Neural progenitor cell (in vitro differentiated cells): ENCODE measurements at regions not wholly inside any gene's neighbourhood (a gene's known extent, or its start where the extent isn't known, plus 50 kb on each side); places are given as distances from the start of the nearest gene placed in this dataset.

Experiments
- DNase-seq: peaks from one replicate; pipeline ENCODE4 v3.0.0-alpha.2; 2016; ENCODE audit warnings: low spot score
- H2AFZ ChIP-seq: fragments of 200-600 bp; sonication (generic); replicated peaks from 2 replicates; pipeline ENCODE4 v1.6.1; 2016; ENCODE audit warnings: antibody characterized with exemption
- H3F3A ChIP-seq: fragments of 200-600 bp; sonication (generic); 2 replicates; pipeline ENCODE4 v1.6.1; 2016; ENCODE audit warnings: antibody characterized with exemption, low read depth
- H3K27ac ChIP-seq: fragments of 200-600 bp; sonication (generic); 2 replicates; pipeline ENCODE4 v1.5.1; 2016; ENCODE audit warnings: mild to moderate bottlenecking
- H3K27me3 ChIP-seq: fragments of 200-600 bp; sonication (generic); 2 replicates; pipeline ENCODE4 v1.6.1; 2016; ENCODE audit warnings: mild to moderate bottlenecking, moderate library complexity
- H3K36me3 ChIP-seq: fragments of 200-600 bp; sonication (generic); 2 replicates; pipeline ENCODE4 v1.5.1; 2016
- H3K4me1 ChIP-seq: fragments of 200-600 bp; sonication (generic); 2 replicates; pipeline ENCODE4 v1.6.1; 2016; ENCODE audit warnings: mixed run types
- H3K4me2 ChIP-seq: fragments of 200-600 bp; sonication (generic); 2 replicates; pipeline ENCODE4 v1.6.1; 2016
- H3K4me3 ChIP-seq: fragments of 200-600 bp; sonication (generic); 2 replicates; pipeline ENCODE4 v1.5.1; 2016
- H3K79me2 ChIP-seq: fragments of 200-600 bp; sonication (generic); 2 replicates; pipeline ENCODE4 v1.6.1; 2016; ENCODE audit warnings: low read depth
- H3K9ac ChIP-seq: fragments of 200-600 bp; sonication (generic); 2 replicates; pipeline ENCODE4 v1.6.1; 2016
- H3K9me3 ChIP-seq: fragments of 200-600 bp; sonication (generic); 2 replicates; pipeline ENCODE4 v1.5.1; 2016; ENCODE audit warnings: low read depth
- H4K20me1 ChIP-seq: fragments of 200-600 bp; sonication (generic); 2 replicates; pipeline ENCODE4 v1.6.1; 2016; ENCODE audit warnings: low read depth
- H3K27ac Mint-ChIP-seq: 3 replicates; pipeline ENCODE4 v1.8.0; 2021; ENCODE audit warnings: mixed read lengths
- H3K27me3 Mint-ChIP-seq: 2 replicates; pipeline ENCODE4 v1.8.0; 2022; ENCODE audit warnings: low read depth, mild to moderate bottlenecking, inconsistent platforms, moderate library complexity, mixed read lengths; ENCODE audit not compliant: insufficient read depth
- H3K36me3 Mint-ChIP-seq: 3 replicates; pipeline ENCODE4 v1.8.0; 2021; ENCODE audit warnings: mixed read lengths
- H3K4me1 Mint-ChIP-seq: 3 replicates; pipeline ENCODE4 v1.8.0; 2021; ENCODE audit warnings: mixed read lengths
- H3K4me3 Mint-ChIP-seq: 3 replicates; pipeline ENCODE4 v1.8.0; 2021; ENCODE audit warnings: mild to moderate bottlenecking, moderate library complexity, mixed read lengths
- H3K9me3 Mint-ChIP-seq: 3 replicates; pipeline ENCODE4 v1.8.0; 2020; ENCODE audit warnings: mixed read lengths
- CTCF ChIP-seq: fragments of 200-600 bp; sonication (generic); IDR thresholded peaks from 2 replicates; pipeline ENCODE4 v1.5.1; 2017; ENCODE audit warnings: antibody characterized with exemption, mild to moderate bottlenecking
- EZH2 ChIP-seq: fragments of 200-600 bp; sonication (generic); IDR thresholded peaks from 2 replicates; pipeline ENCODE4 v1.6.1; 2017; ENCODE audit warnings: antibody characterized with exemption, mild to moderate bottlenecking, moderate library complexity
- EZH2phosphoT487 ChIP-seq: fragments of 200-600 bp; sonication (generic); IDR thresholded peaks from 2 replicates; pipeline ENCODE4 v1.6.1; 2017; ENCODE audit warnings: antibody characterized with exemption

DNA sequence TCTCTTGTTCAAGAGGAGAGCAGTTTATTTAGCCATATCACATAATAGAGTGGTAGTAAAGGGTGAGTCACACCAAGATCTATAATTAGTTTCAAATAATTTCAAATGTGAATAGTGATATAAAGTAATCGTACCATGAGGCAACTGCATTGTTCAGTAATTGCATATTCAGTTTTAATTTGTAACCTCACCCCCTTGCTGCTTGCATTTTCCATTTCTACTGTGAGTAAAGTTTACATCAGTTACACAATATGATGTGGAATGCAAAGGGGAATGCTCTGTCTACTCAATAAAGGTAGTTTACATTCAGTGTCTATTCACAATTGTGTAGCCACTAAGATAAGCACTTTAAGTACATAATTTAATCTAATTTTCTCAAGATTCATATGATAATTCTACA, 1695.7 kb upstream of the SPRY2 start:
- TF ChIP-seq EZH2, result no peak
- TF ChIP-seq EZH2phosphoT487, result no peak
- TF ChIP-seq CTCF, result no peak
- Histone ChIP-seq H3K4me3 (no peak overlapping the region), H3K4me2 (no peak overlapping the region), H3K9ac (no peak overlapping the region), H3K79me2 (no peaks in the 10 kb centered on the region), H2AFZ (no peak overlapping the region), H3K36me3 (no peaks in the 10 kb centered on the region), H4K20me1 (no peaks in the 10 kb centered on the region), H3K27me3 (no peaks in the 10 kb centered on the region), H3K9me3 (no peaks in the 10 kb centered on the region), H3K27ac (no peak overlapping the region), H3F3A (no peaks in the 10 kb centered on the region), H3K4me1 (no peaks in the 10 kb centered on the region)
- H3K27me3 Mint-ChIP-seq, result no peaks in the 10 kb centered on the region
- no peak overlapping the region for H3K4me3 Mint-ChIP-seq
- no peaks in the 10 kb centered on the region for H3K36me3 Mint-ChIP-seq
- H3K4me1 Mint-ChIP-seq, result no peaks in the 10 kb centered on the region
- no peaks in the 10 kb centered on the region for H3K9me3 Mint-ChIP-seq
- no peak overlapping the region for H3K27ac Mint-ChIP-seq
- no peak for DNase-seq

GRCh38 chr13:82011355-82011754, 1670.4 kb upstream of the SPRY2 start:
- no peaks in the 10 kb centered on the region for H4K20me1 ChIP-seq
- H3K4me1 Mint-ChIP-seq, result peaks cover 2% of the 10 kb centered on the region
- H3K36me3 ChIP-seq, result no peaks in the 10 kb centered on the region
- no peaks in the 10 kb centered on the region for H3K27me3 Mint-ChIP-seq
- H3K27me3 ChIP-seq, result no peaks in the 10 kb centered on the region
- H3K79me2 ChIP-seq, result no peaks in the 10 kb centered on the region
- H3K4me2 ChIP-seq, result no peak overlapping the region
- no peaks in the 10 kb centered on the region for H3K9me3 ChIP-seq
- no peaks in the 10 kb centered on the region for H3K4me1 ChIP-seq
- no peaks in the 10 kb centered on the region for H3F3A ChIP-seq
- no peak overlapping the region for H2AFZ ChIP-seq
- no peaks in the 10 kb centered on the region for H3K9me3 Mint-ChIP-seq
- H3K9ac ChIP-seq, result no peak overlapping the region
- no peak overlapping the region for H3K4me3 Mint-ChIP-seq
- no peak overlapping the region for H3K27ac Mint-ChIP-seq
- no peak overlapping the region for H3K27ac ChIP-seq
- no peak overlapping the region for H3K4me3 ChIP-seq
- H3K36me3 Mint-ChIP-seq, result no peaks in the 10 kb centered on the region
- TF ChIP-seq CTCF (no peak), EZH2phosphoT487 (no peak), EZH2 (no peak)
- no peak for DNase-seq

DNA sequence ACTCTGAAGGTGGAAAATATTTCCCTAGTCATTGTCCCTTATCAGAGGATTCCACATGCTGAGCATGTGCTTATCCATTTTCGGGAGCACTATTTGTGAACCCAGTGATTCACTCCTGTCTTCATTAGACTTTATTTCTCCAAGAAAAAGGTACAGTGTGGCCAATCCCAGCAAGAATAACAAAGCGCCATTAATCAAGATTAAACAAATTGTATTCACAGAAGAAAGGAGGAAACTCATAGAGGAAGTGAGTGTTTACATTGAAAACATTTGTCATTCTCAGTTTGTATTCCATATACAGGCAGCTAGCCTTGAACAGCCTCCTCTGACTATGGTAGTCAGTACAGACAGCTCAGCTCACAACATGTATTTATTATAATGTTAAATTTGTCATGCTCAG, 1669.9 kb upstream of the SPRY2 start:
- H3K9ac ChIP-seq, result no peak overlapping the region
- H3K4me3 ChIP-seq, result no peak overlapping the region
- H3K9me3 Mint-ChIP-seq, result no peaks in the 10 kb centered on the region
- H3K36me3 ChIP-seq, result no peaks in the 10 kb centered on the region
- H3K27me3 Mint-ChIP-seq, result no peaks in the 10 kb centered on the region
- TF ChIP-seq EZH2phosphoT487 (no peak), EZH2 (no peak), CTCF (no peak)
- H3K27me3 ChIP-seq, result no peaks in the 10 kb centered on the region
- H3K27ac Mint-ChIP-seq, result no peak overlapping the region
- no peak overlapping the region for H2AFZ ChIP-seq
- peaks cover 2% of the 10 kb centered on the region for H3K4me1 Mint-ChIP-seq
- H3K9me3 ChIP-seq, result no peaks in the 10 kb centered on the region
- DNase-seq, result no peak
- no peaks in the 10 kb centered on the region for H3K79me2 ChIP-seq
- no peak overlapping the region for H3K4me2 ChIP-seq
- no peak overlapping the region for H3K4me3 Mint-ChIP-seq
- H3K4me1 ChIP-seq, result no peaks in the 10 kb centered on the region
- H3F3A ChIP-seq, result no peaks in the 10 kb centered on the region
- no peaks in the 10 kb centered on the region for H3K36me3 Mint-ChIP-seq
- H3K27ac ChIP-seq, result no peak overlapping the region
- H4K20me1 ChIP-seq, result no peaks in the 10 kb centered on the region

- no peak overlapping the region for H3K4me2 ChIP-seq
- Mint-ChIP-seq H3K27ac (no peak overlapping the region), H3K36me3 (no peaks in the 10 kb centered on the region), H3K9me3 (no peaks in the 10 kb centered on the region), H3K4me3 (no peak overlapping the region), H3K4me1 (no peaks in the 10 kb centered on the region), H3K27me3 (peaks cover 2% of the 10 kb centered on the region)
- TF ChIP-seq CTCF (no peak), EZH2 (no peak), EZH2phosphoT487 (no peak)
- H4K20me1 ChIP-seq, result no peaks in the 10 kb centered on the region
- no peaks in the 10 kb centered on the region for H3K79me2 ChIP-seq
- H3K9me3 ChIP-seq, result no peaks in the 10 kb centered on the region
- no peak overlapping the region for H2AFZ ChIP-seq
- no peaks in the 10 kb centered on the region for H3F3A ChIP-seq
- DNase-seq, result no peak
- no peak overlapping the region for H3K9ac ChIP-seq
- H3K4me1 ChIP-seq, result no peaks in the 10 kb centered on the region
- no peaks in the 10 kb centered on the region for H3K27me3 ChIP-seq
- H3K36me3 ChIP-seq, result no peaks in the 10 kb centered on the region
- H3K4me3 ChIP-seq, result no peak overlapping the region
- no peak overlapping the region for H3K27ac ChIP-seq
Measured at GRCh38 chr13:82002710-82003109, 1661.8 kb upstream of the SPRY2 start.
